PC-3 (cell line): ENCODE measurements at regions not wholly inside any gene's neighbourhood (a gene's known extent, or its start where the extent isn't known, plus 50 kb on each side); places are given as distances from the start of the nearest gene placed in this dataset.

Source experiments
- ATAC-seq: fragments of 200-7000 bp; cut with Tn5 transposase; 2 replicates; pipeline ENCODE4 v1.9.1; 2020; ENCODE audit warnings: mild to moderate bottlenecking, moderate library complexity
- BruUV-seq: library from RNA; stranded (reverse); fragments of 400-500 nt; replicated peaks from 2 replicates; lab custom pipeline; 2021; lab: Mats Ljungman, UMichigan
- CTCF ChIA-PET: fragments of 300-600 bp; sonication (Branson Sonifier 250); formaldehyde crosslinking; loops from one replicate; lab custom pipeline; 2022; ENCODE audit warnings: antibody characterized with exemption; lab: Charles Lee
- POLR2A ChIA-PET: fragments of 300-600 bp; sonication (Branson Sonifier 250); formaldehyde crosslinking; loops from one replicate; lab custom pipeline; 2022; ENCODE audit warnings: antibody characterized with exemption; ENCODE audit not compliant: unreplicated experiment; lab: Charles Lee
- DNase-seq: peaks from one replicate; pipeline ENCODE4 v3.0.0-alpha.2; 2015
- H2AFZ ChIP-seq: fragments of 300-600 bp; sonication (generic); 2 replicates; pipeline ENCODE4 v1.6.0; 2016; ENCODE audit warnings: antibody characterized with exemption, low read length
- H3F3A ChIP-seq: fragments of 300-600 bp; sonication (generic); one replicate; pipeline ENCODE4 v1.6.0; 2017; ENCODE audit warnings: antibody characterized with exemption, low read length, control low read depth, mild to moderate bottlenecking; ENCODE audit not compliant: unreplicated experiment
- H3K27ac ChIP-seq: fragments of 300-600 bp; sonication (generic); 2 replicates; pipeline ENCODE4 v1.5.1; 2016; ENCODE audit warnings: mild to moderate bottlenecking, low read length
- H3K27me3 ChIP-seq: fragments of 300-600 bp; sonication (generic); 2 replicates; pipeline ENCODE4 v1.6.1; 2016; ENCODE audit warnings: low read length, mixed read lengths
- H3K36me3 ChIP-seq: fragments of 300-600 bp; sonication (generic); 2 replicates; pipeline ENCODE4 v1.6.1; 2016; ENCODE audit warnings: low read depth, mixed run types, low read length, mixed read lengths
- H3K4me1 ChIP-seq: fragments of 300-600 bp; sonication (generic); 2 replicates; pipeline ENCODE4 v1.5.1; 2016; ENCODE audit warnings: low read length; ENCODE audit not compliant: insufficient read depth
- H3K4me2 ChIP-seq: fragments of 300-600 bp; sonication (generic); 2 replicates; pipeline ENCODE4 v1.6.0; 2016; ENCODE audit warnings: low read length
- H3K4me3 ChIP-seq: fragments of 300-600 bp; sonication (generic); 2 replicates; pipeline ENCODE4 v1.5.1; 2016; ENCODE audit warnings: mild to moderate bottlenecking, low read length, mixed read lengths
- H3K79me2 ChIP-seq: fragments of 300-600 bp; sonication (generic); 2 replicates; pipeline ENCODE4 v1.6.1; 2017; ENCODE audit warnings: low read length, mixed read lengths
- H3K9ac ChIP-seq: fragments of 300-600 bp; sonication (generic); 2 replicates; pipeline ENCODE4 v1.6.0; 2016; ENCODE audit warnings: mild to moderate bottlenecking, low read length
- H3K9me2 ChIP-seq: fragments of 300-600 bp; sonication (generic); replicated peaks from 2 replicates; pipeline ENCODE4 v1.6.1; 2016; ENCODE audit warnings: mixed run types, low read length, mixed read lengths
- H3K9me3 ChIP-seq: fragments of 300-600 bp; sonication (generic); 2 replicates; pipeline ENCODE4 v1.6.1; 2016; ENCODE audit warnings: low read length, mixed read lengths
- H4K20me1 ChIP-seq: fragments of 300-600 bp; sonication (generic); 2 replicates; pipeline ENCODE4 v1.6.1; 2016; ENCODE audit warnings: low read length, mixed read lengths
- EZH2 ChIP-seq: fragments of 300-600 bp; sonication (generic); IDR thresholded peaks from one replicate; pipeline ENCODE4 v1.6.1; 2017; ENCODE audit warnings: antibody characterized with exemption, mild to moderate bottlenecking, low read length; ENCODE audit not compliant: unreplicated experiment
- EZH2phosphoT487 ChIP-seq: fragments of 300-600 bp; sonication (generic); IDR thresholded peaks from 2 replicates; pipeline ENCODE4 v1.6.1; 2018; ENCODE audit warnings: mild to moderate bottlenecking, antibody characterized with exemption, low read length, borderline replicate concordance
- intact Hi-C: fragments of 100-400 bp; cut with micrococcal nuclease; formaldehyde crosslinking; loops from 2 replicates; pipeline ENCODE4 v1.9.0; 2023
- TF ChIP-seq, protein P1 (sequence below): fragments of 300-600 bp; sonication (generic); conservative IDR thresholded peaks from 2 replicates; pipeline ENCODE4 v1.5.1; 2017; ENCODE audit warnings: antibody characterized with exemption, low read depth, mild to moderate bottlenecking, low read length

- H3K9me3 ChIP-seq, result no peaks in the 10 kb centered on the region
- H3K9me2 ChIP-seq, result no peaks in the 10 kb centered on the region
- no peaks in the 10 kb centered on the region for H3F3A ChIP-seq
- no TSS peak for BruUV-seq
- no peak overlapping the region for H2AFZ ChIP-seq
- no peak overlapping the region for H3K4me3 ChIP-seq
- POLR2A ChIA-PET, result no interaction called here
- H3K4me1 ChIP-seq, result peaks cover 48% of the 10 kb centered on the region
- no peak overlapping the region for H3K4me2 ChIP-seq
- H3K9ac ChIP-seq, result no peak overlapping the region
- DNase-seq (no peak), ATAC-seq (no peak)
- H4K20me1 ChIP-seq, result no peaks in the 10 kb centered on the region
- no peaks in the 10 kb centered on the region for H3K36me3 ChIP-seq
- CTCF ChIA-PET, result no interaction called here
- no peak overlapping the region for H3K27ac ChIP-seq
- intact Hi-C loops, result no loop called here
- no peaks in the 10 kb centered on the region for H3K79me2 ChIP-seq
- no peak for TF ChIP-seq EZH2phosphoT487
- no peak for TF ChIP-seq EZH2
- TF ChIP-seq, protein P1, sequence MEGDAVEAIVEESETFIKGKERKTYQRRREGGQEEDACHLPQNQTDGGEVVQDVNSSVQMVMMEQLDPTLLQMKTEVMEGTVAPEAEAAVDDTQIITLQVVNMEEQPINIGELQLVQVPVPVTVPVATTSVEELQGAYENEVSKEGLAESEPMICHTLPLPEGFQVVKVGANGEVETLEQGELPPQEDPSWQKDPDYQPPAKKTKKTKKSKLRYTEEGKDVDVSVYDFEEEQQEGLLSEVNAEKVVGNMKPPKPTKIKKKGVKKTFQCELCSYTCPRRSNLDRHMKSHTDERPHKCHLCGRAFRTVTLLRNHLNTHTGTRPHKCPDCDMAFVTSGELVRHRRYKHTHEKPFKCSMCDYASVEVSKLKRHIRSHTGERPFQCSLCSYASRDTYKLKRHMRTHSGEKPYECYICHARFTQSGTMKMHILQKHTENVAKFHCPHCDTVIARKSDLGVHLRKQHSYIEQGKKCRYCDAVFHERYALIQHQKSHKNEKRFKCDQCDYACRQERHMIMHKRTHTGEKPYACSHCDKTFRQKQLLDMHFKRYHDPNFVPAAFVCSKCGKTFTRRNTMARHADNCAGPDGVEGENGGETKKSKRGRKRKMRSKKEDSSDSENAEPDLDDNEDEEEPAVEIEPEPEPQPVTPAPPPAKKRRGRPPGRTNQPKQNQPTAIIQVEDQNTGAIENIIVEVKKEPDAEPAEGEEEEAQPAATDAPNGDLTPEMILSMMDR, result no peak
- H3K27me3 ChIP-seq, result no peaks in the 10 kb centered on the region
Observed at GRCh38 chrX:44435047-44435446, 91.6 kb upstream of the EFHC2 start.

DNA sequence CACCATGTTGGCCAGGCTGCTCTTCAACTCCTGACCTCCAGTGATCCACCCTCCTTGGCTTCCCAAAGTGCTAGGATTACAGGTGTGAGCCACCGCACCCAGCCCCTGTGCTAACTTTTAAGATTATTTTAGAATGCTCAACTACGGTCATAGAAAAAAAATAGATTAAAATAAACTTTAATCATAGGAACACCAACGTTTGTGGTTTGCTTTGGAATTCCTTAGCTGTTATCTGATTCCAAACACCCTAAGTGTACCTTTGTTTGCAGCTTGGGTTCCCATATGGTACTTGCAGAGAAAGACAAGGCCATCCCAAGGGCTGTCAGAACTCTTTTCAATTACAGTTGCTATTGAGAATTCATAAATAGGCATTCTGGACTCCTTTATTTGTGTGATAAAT, 90.1 kb upstream of the EFHC2 start:
- Histone ChIP-seq H3K79me2 (no peaks in the 10 kb centered on the region), H3K4me2 (peak overlapping the region; percentile 23), H3K4me3 (no peak overlapping the region), H3K27ac (peak overlapping the region; percentile 90), H3K27me3 (no peaks in the 10 kb centered on the region), H3K4me1 (peaks cover 51% of the 10 kb centered on the region), H3K36me3 (no peaks in the 10 kb centered on the region), H2AFZ (no peak overlapping the region), H4K20me1 (no peaks in the 10 kb centered on the region), H3K9ac (peak overlapping the region; percentile 45; the same call in 1 of the 2 replicates), H3K9me3 (no peaks in the 10 kb centered on the region), H3F3A (peaks cover 11% of the 10 kb centered on the region), H3K9me2 (no peaks in the 10 kb centered on the region)
- peak; percentile 49 for ATAC-seq
- intact Hi-C loops, result no loop called here
- POLR2A ChIA-PET, result no interaction called here
- TF ChIP-seq, protein P1, result no peak
- TF ChIP-seq EZH2phosphoT487 (no peak), EZH2 (no peak)
- BruUV-seq, result no TSS peak
- DNase-seq, result peak; percentile 89
- CTCF ChIA-PET, result interaction anchor here (0.6 kb wide), 1 partner anchor 379 kb away, joined by 3 read pairs; no protein-coding TSS in a partner anchor

GRCh38 chrX:44432641-44433040, 89.2 kb upstream of the EFHC2 start:
- ChIA-PET POLR2A (no interaction called here), CTCF (interaction anchor here (0.6 kb wide), 1 partner anchor 378 kb away, joined by 3 read pairs; no protein-coding TSS in a partner anchor)
- no peak overlapping the region for H2AFZ ChIP-seq
- H3K9me3 ChIP-seq, result no peaks in the 10 kb centered on the region
- no peaks in the 10 kb centered on the region for H3K9me2 ChIP-seq
- intact Hi-C loops, result no loop called here
- no peak for TF ChIP-seq EZH2phosphoT487
- TF ChIP-seq, protein P1, result no peak
- no peak for TF ChIP-seq EZH2
- H3K79me2 ChIP-seq, result no peaks in the 10 kb centered on the region
- ATAC-seq (peak; percentile 27), DNase-seq (peak; percentile 61)
- H3K36me3 ChIP-seq, result no peaks in the 10 kb centered on the region
- no peaks in the 10 kb centered on the region for H3K27me3 ChIP-seq
- H3K27ac ChIP-seq, result peak overlapping the region; percentile 90
- peaks cover 56% of the 10 kb centered on the region for H3K4me1 ChIP-seq
- no TSS peak for BruUV-seq
- H3K9ac ChIP-seq, result peak overlapping the region; percentile 31; the same call in 1 of the 2 replicates
- H3K4me2 ChIP-seq, result 0 out of 2 replicates have a peak overlapping the region, but pooled peaks have one; percentile 23
- H4K20me1 ChIP-seq, result no peaks in the 10 kb centered on the region
- H3K4me3 ChIP-seq, result no peak overlapping the region
- H3F3A ChIP-seq, result peaks cover 14% of the 10 kb centered on the region
